ENCODE measurements at regions not wholly inside any gene's neighbourhood (a gene's known extent, or its start where the extent isn't known, plus 50 kb on each side); places are given as distances from the start of the nearest gene placed in this dataset. TPM values are rescaled to one million over a fixed set of nuclear protein-coding genes. Genes with fewer than 3 reads are reported as not detected.

GRCh38 chr2:56132138-56132537, 51.7 kb upstream of the CCDC85A start:
- Mint-ChIP-seq H3K4me3 (no peak overlapping the region), H3K4me1 (peaks cover 15% of the 10 kb centered on the region), H3K9me3 (peaks cover 6% of the 10 kb centered on the region), H3K27ac (no peak overlapping the region), H3K27me3 (ENCODE audit: low read depth) (no peaks in the 10 kb centered on the region), H3K36me3 (no peaks in the 10 kb centered on the region)
- DNase-seq (ENCODE audit: low spot score in 2 of 2, unreplicated experiment in 2 of 2), result no peak
- peak; percentile 51 for TF ChIP-seq CTCF (IDR thresholded peaks at IDR 0.05; ENCODE audit: unreplicated experiment)

GRCh38 chr2:56133441-56133840, 50.3 kb upstream of the CCDC85A start:
- Mint-ChIP-seq H3K27ac (no peak overlapping the region), H3K36me3 (peaks cover 2% of the 10 kb centered on the region), H3K27me3 (ENCODE audit: low read depth) (no peaks in the 10 kb centered on the region), H3K9me3 (peaks cover 8% of the 10 kb centered on the region), H3K4me1 (peaks cover 11% of the 10 kb centered on the region), H3K4me3 (no peak overlapping the region)
- no peak for TF ChIP-seq CTCF (IDR thresholded peaks at IDR 0.05; ENCODE audit: unreplicated experiment)
- no peak for DNase-seq (ENCODE audit: low spot score in 2 of 2, unreplicated experiment in 2 of 2)

- DNase-seq (ENCODE audit: low spot score in 2 of 2, unreplicated experiment in 2 of 2), result no peak
- Mint-ChIP-seq H3K4me3 (no peak overlapping the region), H3K27ac (no peak overlapping the region), H3K9me3 (peaks cover 14% of the 10 kb centered on the region), H3K36me3 (peaks cover 4% of the 10 kb centered on the region), H3K27me3 (ENCODE audit: low read depth) (no peaks in the 10 kb centered on the region), H3K4me1 (peaks cover 11% of the 10 kb centered on the region)
- TF ChIP-seq CTCF (IDR thresholded peaks at IDR 0.05; ENCODE audit: unreplicated experiment), result no peak
These were observed 49.7 kb upstream of the CCDC85A start for GRCh38 chr2:56133931-56134629.

Small RNA genes lying in the stretch of these regions (microRNA-seq; reads per million reads assigned to microRNA genes)
- not detected for gene MIR216A
- not detected for gene MIR216B
- gene MIR217, result not detected

Measured in mesothelial cell of epicardium (in vitro differentiated cells).